H1 (cell line): ENCODE measurements at regions not wholly inside any gene's neighbourhood (a gene's known extent, or its start where the extent isn't known, plus 50 kb on each side); places are given as distances from the start of the nearest gene placed in this dataset.

Source experiments
- CTCF ChIA-PET: fragments of 300-600 bp; sonication (Branson Sonifier 250); formaldehyde crosslinking; loops from one replicate; lab custom pipeline; 2021; ENCODE audit not compliant: partially characterized antibody; lab: Charles Lee
- POLR2A ChIA-PET: fragments of 300-600 bp; sonication (Branson Sonifier 250); formaldehyde crosslinking; loops from one replicate; lab custom pipeline; 2021; ENCODE audit warnings: inconsistent platforms; ENCODE audit not compliant: partially characterized antibody; lab: Charles Lee
- DNase-seq, 2 experiments: peaks; one replicate each; pipeline versions ENCODE4 v3.0.0 to v3.0.0-alpha.2; 2010 to 2022; ENCODE audit warnings: low spot score in 2 of 2, low read depth in 1 of 2, mixed read lengths in 1 of 2
- FAIRE-seq: peaks from 2 replicates; lab custom pipeline; 2011; peaks lifted over from hg19 to GRCh38; lab: Jason Lieb, UNC
- H2AFZ ChIP-seq: 2 replicates; pipeline ENCODE4 v1.8.1; 2012; ENCODE audit warnings: low read length, inconsistent platforms
- H2AK5ac ChIP-seq: 2 replicates; pipeline ENCODE4 v1.6.1; 2013; ENCODE audit warnings: low read depth, low read length
- H2BK120ac ChIP-seq: replicated peaks from 2 replicates; pipeline ENCODE3; 2013; ENCODE audit warnings: low read depth, low read length, inconsistent platforms
- H2BK12ac ChIP-seq: 2 replicates; pipeline ENCODE4 v1.6.1; 2013; ENCODE audit warnings: low read depth, low read length
- H2BK15ac ChIP-seq: 2 replicates; pipeline ENCODE4 v1.6.1; 2013; ENCODE audit warnings: low read length
- H2BK20ac ChIP-seq: 2 replicates; pipeline ENCODE4 v1.6.1; 2013; ENCODE audit warnings: low read length
- H2BK5ac ChIP-seq: 2 replicates; pipeline ENCODE4 v1.6.1; 2013; ENCODE audit warnings: low read depth, low read length
- H3K14ac ChIP-seq: 2 replicates; pipeline ENCODE4 v1.6.1; 2013; ENCODE audit warnings: inconsistent platforms; ENCODE audit not compliant: insufficient read length
- H3K18ac ChIP-seq: 2 replicates; pipeline ENCODE4 v1.6.1; 2013; ENCODE audit warnings: low read length; ENCODE audit errors: extremely low read depth
- H3K23ac ChIP-seq: 2 replicates; pipeline ENCODE4 v1.6.1; 2013; ENCODE audit warnings: inconsistent platforms; ENCODE audit not compliant: insufficient read length
- H3K23me2 ChIP-seq: 2 replicates; pipeline ENCODE4 v1.6.1; 2013; ENCODE audit warnings: low read depth, low read length
- H3K27ac ChIP-seq: 2 replicates; pipeline ENCODE4 v1.6.1; 2011; ENCODE audit warnings: low read depth, low read length, inconsistent platforms
- H3K27me3 ChIP-seq, 4 experiments: replicated peaks in 1 of 4; 1 replicate in 1 of 4; 2 replicates in 3 of 4; pipeline versions ENCODE4 v1.6.1 to v1.8.1; 2011 to 2013; ENCODE audit warnings: low read length in 3 of 4, mild to moderate bottlenecking in 3 of 4, inconsistent platforms in 2 of 4, mixed read lengths in 2 of 4, moderate library complexity in 1 of 4; ENCODE audit not compliant: control insufficient read depth in 3 of 4, insufficient read depth in 3 of 4; ENCODE audit errors: extremely low read depth in 1 of 4
- H3K36me3 ChIP-seq, 4 experiments: 2 replicates each; pipeline versions ENCODE4 v1.6.1 to v1.8.1; 2011 to 2013; ENCODE audit warnings: mild to moderate bottlenecking in 4 of 4, low read length in 3 of 4, moderate library complexity in 2 of 4, control low read depth in 1 of 4, inconsistent platforms in 1 of 4; ENCODE audit not compliant: insufficient read depth in 4 of 4, control insufficient read depth in 2 of 4
- H3K4ac ChIP-seq: replicated peaks from 2 replicates; pipeline ENCODE3; 2013; ENCODE audit warnings: low read length, low read depth, mixed read lengths, inconsistent platforms; ENCODE audit not compliant: insufficient read length
- H3K4me1 ChIP-seq, 4 experiments: replicated peaks in 1 of 4; 1 replicate in 1 of 4; 2 replicates in 3 of 4; pipeline versions ENCODE4 v1.6.1 to v1.8.1; 2011 to 2013; ENCODE audit warnings: low read length in 3 of 4, inconsistent platforms in 2 of 4, mixed read lengths in 1 of 4; ENCODE audit not compliant: insufficient read depth in 4 of 4, control insufficient read depth in 3 of 4
- H3K4me2 ChIP-seq, 2 experiments: 2 replicates each; pipeline versions ENCODE4 v1.6.1 to v1.8.1; 2011 to 2013; ENCODE audit warnings: low read depth in 2 of 2, low read length in 2 of 2, control low read depth in 1 of 2, inconsistent platforms in 1 of 2, mild to moderate bottlenecking in 1 of 2; ENCODE audit not compliant: insufficient read depth in 1 of 2
- H3K4me3 ChIP-seq, 4 experiments: fragments of 200-600, 300-600 bp in 1 of 4; sonication (generic), shearing (Covaris generic), sonication (Bioruptor Twin) in 1 of 4; 2 replicates each; pipeline versions ENCODE4 v1.5.1 to v1.8.1; 2011 to 2016; ENCODE audit warnings: low read length in 4 of 4, low read depth in 3 of 4, control low read depth in 2 of 4, inconsistent platforms in 2 of 4, mild to moderate bottlenecking in 2 of 4, mixed read lengths in 1 of 4, moderate library complexity in 1 of 4; ENCODE audit not compliant: insufficient read depth in 2 of 4; ENCODE audit errors: extremely low read depth in 1 of 4
- H3K56ac ChIP-seq: replicated peaks from 2 replicates; pipeline ENCODE3; 2013; ENCODE audit warnings: low read depth, mild to moderate bottlenecking, mixed read lengths, low read length, inconsistent platforms; ENCODE audit not compliant: insufficient read length
- H3K79me1 ChIP-seq: 2 replicates; pipeline ENCODE4 v1.6.1; 2013; ENCODE audit warnings: low read depth, low read length, control low read depth
- H3K79me2 ChIP-seq, 2 experiments: 2 replicates each; pipeline versions ENCODE4 v1.6.1 to v1.8.1; 2012 to 2013; ENCODE audit warnings: low read length in 2 of 2, mild to moderate bottlenecking in 2 of 2, inconsistent platforms in 1 of 2; ENCODE audit not compliant: insufficient read depth in 2 of 2, control insufficient read depth in 1 of 2
- H3K9ac ChIP-seq, 4 experiments: replicated peaks in 1 of 4; 1 replicate in 1 of 4; 2 replicates in 3 of 4; pipeline versions ENCODE4 v1.6.1 to v1.8.1; 2011 to 2013; ENCODE audit warnings: low read depth in 3 of 4, low read length in 3 of 4, control low read depth in 2 of 4, mild to moderate bottlenecking in 2 of 4, moderate library complexity in 2 of 4, inconsistent platforms in 1 of 4; ENCODE audit errors: extremely low read depth in 1 of 4
- H3K9me3 ChIP-seq, 2 experiments: 2 replicates each; pipeline versions ENCODE4 v1.6.1 to v1.8.1; 2012 to 2013; ENCODE audit warnings: mild to moderate bottlenecking in 2 of 2, moderate library complexity in 2 of 2, control low read depth in 1 of 2, inconsistent platforms in 1 of 2, low read depth in 1 of 2, low read length in 1 of 2, mixed read lengths in 1 of 2; ENCODE audit not compliant: insufficient read depth in 2 of 2
- H4K20me1 ChIP-seq, 2 experiments: replicated peaks in 1 of 2; 2 replicates each; pipeline versions ENCODE3 to v1.8.1; 2011 to 2013; ENCODE audit warnings: inconsistent platforms in 2 of 2, low read length in 2 of 2, mild to moderate bottlenecking in 1 of 2; ENCODE audit not compliant: insufficient read depth in 2 of 2, control insufficient read depth in 1 of 2
- H4K5ac ChIP-seq: 2 replicates; pipeline ENCODE4 v1.6.1; 2013; ENCODE audit warnings: low read length, low read depth, mixed read lengths, inconsistent platforms; ENCODE audit not compliant: insufficient read length
- H4K8ac ChIP-seq: 2 replicates; pipeline ENCODE4 v1.8.0; 2013; ENCODE audit warnings: mild to moderate bottlenecking, moderate library complexity, low read length, inconsistent platforms; ENCODE audit not compliant: insufficient read depth; ENCODE audit errors: extremely low read depth
- H4K91ac ChIP-seq: replicated peaks from 2 replicates; pipeline ENCODE3; 2013; ENCODE audit warnings: low read length, mixed read lengths, inconsistent platforms; ENCODE audit not compliant: insufficient read length
- CREB1 ChIP-seq: IDR thresholded peaks from 2 replicates; pipeline ENCODE4 v1.6.1; 2012; ENCODE audit warnings: inconsistent platforms
- TAF7 ChIP-seq: optimal IDR thresholded peaks from 2 replicates; pipeline ENCODE3; 2011; ENCODE audit warnings: low read depth, mild to moderate bottlenecking, inconsistent platforms, low read length, moderate library complexity, borderline replicate concordance
- YY1 ChIP-seq: IDR thresholded peaks from 2 replicates; pipeline ENCODE4 v1.6.1; 2011; ENCODE audit warnings: low read depth, mild to moderate bottlenecking, low read length
- WGBS, 2 experiments: shearing (Covaris generic) in 1 of 2; methylation state at CpG; one replicate each; pipeline versions ENCODE4 v1.1.6 to v1.1.7; 2013 to 2015; ENCODE audit warnings: low lambda C conversion rate in 2 of 2, mixed read lengths in 2 of 2, inconsistent platforms in 1 of 2, low coverage in 1 of 2, missing lambda C conversion rate in 1 of 2; ENCODE audit not compliant: insufficient replicate concordance in 2 of 2, insufficient coverage in 1 of 2, insufficient read length in 1 of 2; ENCODE audit errors: extremely low coverage in 1 of 2, missing lambda C conversion rate in 1 of 2; 5-methylcytosine and 5-hydroxymethylcytosine counted together

- H2AK5ac ChIP-seq, result no peak overlapping the region
- H3K23ac ChIP-seq, result no peak overlapping the region
- H3K14ac ChIP-seq, result no peak overlapping the region
- no peak overlapping the region for H3K9ac ChIP-seq
- FAIRE-seq, result no peak
- no peaks in the 10 kb centered on the region for H3K9me3 ChIP-seq
- no peak overlapping the region for H3K4me3 ChIP-seq
- H3K79me1 ChIP-seq, result no peaks in the 10 kb centered on the region
- H4K20me1 ChIP-seq, result no peaks in the 10 kb centered on the region
- no peak overlapping the region for H2BK20ac ChIP-seq
- no peak overlapping the region for H2BK5ac ChIP-seq
- H4K8ac ChIP-seq, result no peak overlapping the region
- no peaks in the 10 kb centered on the region for H3K79me2 ChIP-seq
- DNase-seq, result no peak
- WGBS, 2 experiments, result 77% methylated on average over 9 of the region's 9 CpGs; no CpG with 5 or more reads in 1 of the 2 experiments
- H4K5ac ChIP-seq, result no peak overlapping the region
- no peak overlapping the region for H4K91ac ChIP-seq
- peaks cover 0 to 4% (median 0%) of the 10 kb centered on the region in 4 experiments; a peak in 2 of 7 replicates for H3K4me1 ChIP-seq
- H2BK12ac ChIP-seq, result peak overlapping the region; percentile 35; the same call in 1 of the 2 replicates
- H3K27ac ChIP-seq, result no peak overlapping the region
- H2BK15ac ChIP-seq, result no peak overlapping the region
- CTCF ChIA-PET, result no interaction called here
- H3K36me3 ChIP-seq, result no peaks in the 10 kb centered on the region
- no peaks in the 10 kb centered on the region for H3K27me3 ChIP-seq
- H3K4me2 ChIP-seq, result no peak overlapping the region
- H3K18ac ChIP-seq, result no peak overlapping the region
- no peak overlapping the region for H3K4ac ChIP-seq
- TF ChIP-seq YY1, result no peak
- TF ChIP-seq TAF7, result no peak
- no peak for TF ChIP-seq CREB1
- H2AFZ ChIP-seq, result peak overlapping the region; percentile 90; the same call in 1 of the 2 replicates
- H2BK120ac ChIP-seq, result no peak overlapping the region
- POLR2A ChIA-PET, result interaction anchor here (0.6 to 1.5 kb wide), 3 partner anchors 14 to 44 kb away, joined by 3 to 6 read pairs (median 4); no protein-coding TSS in a partner anchor
- H3K56ac ChIP-seq, result no peak overlapping the region
- no peaks in the 10 kb centered on the region; the same call in 1 of the 2 replicates for H3K23me2 ChIP-seq
Measured at GRCh38 chr1:38741341-38741740, 118.2 kb downstream of the RRAGC start.
